Transverse colon (tissue), 3 donors: ENCODE measurements at regions not wholly inside any gene's neighbourhood (a gene's known extent, or its start where the extent isn't known, plus 50 kb on each side); places are given as distances from the start of the nearest gene placed in this dataset.

Experiments
- CTCF ChIP-seq, 5 experiments: fragments of 200-600 bp in 3 of 5; fragments of 450-650 bp in 2 of 5; sonication (generic) in 3 of 5; IDR thresholded peaks; 1 replicate in 2 of 5; 2 replicates in 3 of 5; pipeline ENCODE4 v1.5.1; 2016 to 2017; ENCODE audit warnings: antibody characterized with exemption in 5 of 5, inconsistent platforms in 3 of 5, mild to moderate bottlenecking in 2 of 5, moderate library complexity in 1 of 5
- POLR2A ChIP-seq: fragments of 450-650 bp; IDR thresholded peaks from one replicate; pipeline ENCODE4 v1.6.1; 2016; ENCODE audit warnings: antibody characterized with exemption, mild to moderate bottlenecking, moderate library complexity

DNA sequence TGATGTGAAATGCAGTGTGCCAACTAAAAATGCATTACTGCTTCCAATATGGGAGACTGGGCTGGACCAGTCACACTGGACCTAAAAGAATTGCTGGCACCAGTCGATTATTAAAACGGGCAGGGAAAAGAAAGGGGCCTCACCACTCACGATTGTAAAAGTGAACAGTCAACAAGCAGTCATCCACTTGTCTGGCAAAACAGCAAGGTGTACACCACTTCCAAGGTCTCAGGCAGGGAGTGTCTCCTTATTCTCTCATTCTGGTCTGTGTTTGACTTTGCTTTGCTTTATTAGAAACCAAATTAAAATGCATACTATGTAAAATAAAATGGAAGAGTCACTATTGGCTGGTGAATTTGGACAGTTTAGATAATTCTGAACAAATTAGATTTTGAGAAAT, 57.8 kb upstream of the TRPM3 start:
- no peak for TF ChIP-seq POLR2A
- no peak for TF ChIP-seq CTCF (IDR thresholded peaks at IDR 0.05)
